ENCODE measurements at regions not wholly inside any gene's neighbourhood (a gene's known extent, or its start where the extent isn't known, plus 50 kb on each side); places are given as distances from the start of the nearest gene placed in this dataset.
"Not testable (repeated sequence)": the region's sequence is repeated elsewhere in the genome, so short reads cannot be mapped to it uniquely, and the experiment has no call there.

DNA sequence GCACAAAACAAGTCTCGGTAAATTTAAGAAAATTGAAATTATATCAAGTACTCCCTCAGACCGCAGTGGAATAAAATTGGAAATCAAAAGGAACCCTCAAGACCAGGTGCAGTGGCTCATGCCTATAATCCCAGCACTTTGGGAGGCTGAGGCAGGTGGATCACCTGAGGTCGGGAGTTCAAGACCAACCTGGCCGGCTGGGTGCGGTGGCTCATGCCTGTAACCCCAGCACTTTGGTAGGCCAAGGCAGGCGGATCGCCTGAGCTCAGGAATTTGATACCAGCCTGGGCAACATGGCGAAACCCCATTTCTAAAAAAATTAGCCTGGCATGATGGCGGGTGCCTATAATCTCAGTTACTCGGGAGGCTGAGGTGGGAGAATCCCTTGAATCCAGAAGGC is 135.7 kb upstream of the RAG2 start:
- DNase-seq: not testable (repeated sequence)

GRCh38 chr11:36730761-36731160 is 132.7 kb upstream of the RAG2 start:
- DNase-seq: no peak

DNA sequence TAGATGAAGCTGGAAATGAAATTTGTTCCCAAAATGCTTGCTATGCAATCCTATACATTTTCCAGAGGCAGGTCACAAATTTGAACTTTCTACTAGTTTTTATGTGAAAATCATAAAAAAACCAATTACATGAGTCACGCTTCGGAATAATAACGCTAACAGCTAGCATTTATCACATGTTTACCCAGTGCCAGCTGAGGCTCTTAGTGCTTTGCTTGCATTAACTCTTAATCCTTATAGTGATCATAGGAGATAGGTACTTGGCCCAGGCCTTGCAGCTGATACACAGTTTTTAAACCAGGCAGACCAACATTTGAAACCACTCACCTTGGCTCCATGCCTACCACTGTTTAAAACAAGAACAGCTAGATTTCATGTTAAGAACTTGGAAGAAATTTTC is 131.8 kb upstream of the RAG2 start:
- DNase-seq: no peak

DNA sequence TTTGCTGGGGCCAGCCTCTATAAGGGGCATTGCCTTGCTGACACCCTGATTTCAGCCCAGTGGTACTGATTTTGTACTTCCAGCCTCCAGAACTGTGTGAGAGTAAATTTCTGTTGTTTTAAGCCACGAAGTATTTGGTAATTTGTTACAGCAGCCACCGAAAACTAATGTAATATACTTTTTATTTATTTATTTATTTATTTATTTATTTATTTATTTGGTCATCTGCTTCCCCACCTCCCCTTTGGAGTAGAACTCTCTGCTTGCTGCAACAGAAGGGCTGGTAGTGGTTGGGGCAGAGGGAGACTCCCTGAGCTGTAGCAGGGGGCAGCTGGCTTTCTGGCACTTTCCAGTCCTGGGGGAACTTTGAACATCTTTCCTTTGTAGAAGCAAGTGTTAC is 128.4 kb upstream of the RAG2 start:
- DNase-seq: no peak

- no peak for DNase-seq
Observed at GRCh38 chr11:36724742-36725385, 126.8 kb upstream of the RAG2 start.

GRCh38 chr11:36722421-36722820 is 124.4 kb upstream of the RAG2 start:
- DNase-seq: no peak

GRCh38 chr11:36719358-36720107 is 121.5 kb upstream of the RAG2 start:
- no peak for DNase-seq

DNA sequence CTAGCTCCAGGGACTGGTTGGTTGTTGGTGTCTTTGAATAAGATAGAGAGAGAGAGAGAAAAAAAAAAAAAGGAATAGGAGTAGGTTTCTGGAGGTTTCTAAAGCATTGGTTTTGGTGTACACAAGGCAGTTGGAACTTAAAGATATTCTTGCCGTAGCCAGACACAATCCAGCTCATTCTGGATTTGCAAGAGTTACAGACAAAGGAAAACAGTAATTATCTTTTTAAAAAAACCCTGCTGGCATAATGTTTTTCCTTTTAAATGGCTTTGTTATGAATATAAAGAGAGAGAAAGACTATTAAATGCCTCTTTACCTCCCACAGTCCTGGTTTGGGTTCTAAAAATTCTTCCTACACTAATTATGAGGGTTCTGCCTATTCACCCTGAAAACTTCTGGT is 120.4 kb upstream of the RAG2 start:
- no peak for DNase-seq

- no peak for DNase-seq
Observed at GRCh38 chr11:36713715-36714114, 115.7 kb upstream of the RAG2 start.

GRCh38 chr11:36711104-36711825 is 113.2 kb upstream of the RAG2 start:
- no peak for DNase-seq

Data from activated CD4-positive, alpha-beta T cell treated with anti-CD3 and anti-CD28 coated beads, Interleukin-2, amount 50 U/mL, for 48 hours (primary cell).